SU-DHL-6 (cell line): ENCODE measurements at regions not wholly inside any gene's neighbourhood (a gene's known extent, or its start where the extent isn't known, plus 50 kb on each side); places are given as distances from the start of the nearest gene placed in this dataset.

Experiments used
- CTCF ChIP-seq: fragments of 200-600 bp; sonication (generic); IDR thresholded peaks from one replicate; pipeline ENCODE4 v1.5.1; 2017; ENCODE audit warnings: antibody characterized with exemption, mild to moderate bottlenecking, low read length, moderate library complexity; ENCODE audit not compliant: insufficient read depth, poor library complexity, severe bottlenecking
- EZH2phosphoT487 ChIP-seq: fragments of 200-600 bp; sonication (generic), shearing (Covaris generic); conservative IDR thresholded peaks from 2 replicates; pipeline ENCODE4 v1.6.1; 2018; ENCODE audit warnings: mild to moderate bottlenecking, antibody characterized with exemption, low read length, moderate library complexity, mixed read lengths

GRCh38 chr18:60910534-60910933, 422.7 kb upstream of the CDH20 start:
- no peak for TF ChIP-seq CTCF
- no peak for TF ChIP-seq EZH2phosphoT487
